Neural crest cell (in vitro differentiated cells): ENCODE measurements at regions not wholly inside any gene's neighbourhood (a gene's known extent, or its start where the extent isn't known, plus 50 kb on each side); places are given as distances from the start of the nearest gene placed in this dataset.

Experiments used
- DNase-seq: peaks from one replicate; pipeline ENCODE4 v3.0.0; 2021; ENCODE audit warnings: low read depth, mixed read lengths, low spot score
- H3K27ac Mint-ChIP-seq: one replicate; pipeline ENCODE4 v1.8.0; 2021; ENCODE audit warnings: mild to moderate bottlenecking, mixed read lengths; ENCODE audit not compliant: unreplicated experiment
- H3K27me3 Mint-ChIP-seq: 2 replicates; pipeline ENCODE4 v1.8.0; 2021; ENCODE audit warnings: low read depth, mild to moderate bottlenecking, mixed read lengths
- H3K36me3 Mint-ChIP-seq: 2 replicates; pipeline ENCODE4 v1.8.0; 2021; ENCODE audit warnings: low read depth, mild to moderate bottlenecking, mixed read lengths
- H3K4me1 Mint-ChIP-seq: 2 replicates; pipeline ENCODE4 v1.8.0; 2021; ENCODE audit warnings: mixed read lengths
- H3K4me3 Mint-ChIP-seq: one replicate; pipeline ENCODE4 v1.8.0; 2021; ENCODE audit warnings: mild to moderate bottlenecking, mixed read lengths
- H3K9me3 Mint-ChIP-seq: 2 replicates; pipeline ENCODE4 v1.8.0; 2021; ENCODE audit warnings: mixed read lengths
- TF ChIP-seq, protein P1 (sequence below): fragments of 200-600 bp; sonication (generic); conservative IDR thresholded peaks from 2 replicates; pipeline ENCODE4 v1.5.0; 2021; ENCODE audit warnings: antibody characterized with exemption, mild to moderate bottlenecking

DNA sequence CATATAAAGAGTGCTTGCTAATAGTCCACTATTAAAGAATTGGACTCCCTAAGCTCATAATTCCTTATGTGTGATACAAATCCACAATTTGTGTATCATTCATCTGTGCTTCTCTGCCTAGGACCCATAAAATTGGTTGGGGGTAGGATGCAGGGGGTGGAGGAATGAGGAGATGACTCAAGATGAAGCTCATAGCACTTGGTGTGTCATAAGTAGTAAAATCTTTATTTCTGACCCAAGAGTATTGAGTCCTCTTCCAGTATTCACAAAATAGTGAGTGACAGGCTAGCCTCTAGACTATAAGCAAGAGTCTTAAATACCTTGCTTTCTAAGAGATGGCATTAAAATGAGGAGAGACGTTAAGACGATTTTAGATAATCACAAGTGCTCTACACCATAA is 390.9 kb upstream of the CDH19 start:
- Mint-ChIP-seq H3K27me3 (no peaks in the 10 kb centered on the region), H3K27ac (no peak overlapping the region), H3K36me3 (no peaks in the 10 kb centered on the region), H3K4me1 (no peaks in the 10 kb centered on the region), H3K4me3 (no peak overlapping the region), H3K9me3 (peaks cover 6% of the 10 kb centered on the region)
- TF ChIP-seq, protein P1, sequence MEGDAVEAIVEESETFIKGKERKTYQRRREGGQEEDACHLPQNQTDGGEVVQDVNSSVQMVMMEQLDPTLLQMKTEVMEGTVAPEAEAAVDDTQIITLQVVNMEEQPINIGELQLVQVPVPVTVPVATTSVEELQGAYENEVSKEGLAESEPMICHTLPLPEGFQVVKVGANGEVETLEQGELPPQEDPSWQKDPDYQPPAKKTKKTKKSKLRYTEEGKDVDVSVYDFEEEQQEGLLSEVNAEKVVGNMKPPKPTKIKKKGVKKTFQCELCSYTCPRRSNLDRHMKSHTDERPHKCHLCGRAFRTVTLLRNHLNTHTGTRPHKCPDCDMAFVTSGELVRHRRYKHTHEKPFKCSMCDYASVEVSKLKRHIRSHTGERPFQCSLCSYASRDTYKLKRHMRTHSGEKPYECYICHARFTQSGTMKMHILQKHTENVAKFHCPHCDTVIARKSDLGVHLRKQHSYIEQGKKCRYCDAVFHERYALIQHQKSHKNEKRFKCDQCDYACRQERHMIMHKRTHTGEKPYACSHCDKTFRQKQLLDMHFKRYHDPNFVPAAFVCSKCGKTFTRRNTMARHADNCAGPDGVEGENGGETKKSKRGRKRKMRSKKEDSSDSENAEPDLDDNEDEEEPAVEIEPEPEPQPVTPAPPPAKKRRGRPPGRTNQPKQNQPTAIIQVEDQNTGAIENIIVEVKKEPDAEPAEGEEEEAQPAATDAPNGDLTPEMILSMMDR = no peak
- no peak for DNase-seq

DNA sequence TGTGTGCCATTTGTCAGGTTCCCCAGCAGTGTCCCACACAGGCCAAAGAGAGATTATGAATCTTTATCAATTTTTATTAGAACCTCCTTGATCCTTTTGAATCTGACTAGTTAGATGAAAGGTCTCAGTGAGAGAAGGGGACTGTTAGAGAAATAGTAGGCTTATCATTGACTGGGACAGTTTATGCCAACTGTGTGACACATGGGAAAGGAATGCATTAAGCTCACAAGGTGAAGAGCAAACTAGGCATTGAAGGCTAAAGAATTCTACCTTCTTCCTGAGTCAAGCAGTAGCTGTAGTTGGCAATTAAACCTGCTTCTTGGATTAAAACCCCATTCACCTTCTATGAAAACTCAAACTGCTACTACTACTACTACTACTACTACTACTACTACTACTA is 389.6 kb upstream of the CDH19 start:
- Mint-ChIP-seq H3K9me3 (peaks cover 6% of the 10 kb centered on the region), H3K4me3 (no peak overlapping the region), H3K36me3 (no peaks in the 10 kb centered on the region), H3K4me1 (no peaks in the 10 kb centered on the region), H3K27ac (no peak overlapping the region), H3K27me3 (no peaks in the 10 kb centered on the region)
- DNase-seq = no peak
- TF ChIP-seq, protein P1 = no peak

DNA sequence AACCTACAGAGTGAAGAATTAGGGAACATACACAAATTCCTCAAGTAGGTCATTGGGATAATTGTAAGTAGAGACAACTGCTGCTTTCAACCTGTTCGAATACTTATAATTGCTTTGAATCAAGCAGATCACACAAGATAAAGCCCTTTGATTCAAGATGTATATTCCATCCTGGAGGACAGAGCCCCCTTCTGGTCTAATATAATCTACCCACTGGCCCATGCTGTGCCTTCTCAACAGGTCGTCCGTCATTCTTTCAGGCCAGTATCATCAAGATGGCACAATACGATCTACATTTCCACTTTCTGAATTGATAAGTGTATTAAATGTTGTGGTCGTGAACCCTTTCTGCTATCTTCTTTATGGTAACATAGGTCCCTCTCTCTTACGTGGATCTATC is 387.0 kb upstream of the CDH19 start:
- TF ChIP-seq, protein P1 = no peak
- peaks cover 6% of the 10 kb centered on the region for H3K9me3 Mint-ChIP-seq
- H3K4me3 Mint-ChIP-seq = no peak overlapping the region
- no peak for DNase-seq
- H3K27ac Mint-ChIP-seq = no peak overlapping the region
- H3K27me3 Mint-ChIP-seq = no peaks in the 10 kb centered on the region
- no peaks in the 10 kb centered on the region for H3K4me1 Mint-ChIP-seq
- H3K36me3 Mint-ChIP-seq = no peaks in the 10 kb centered on the region

DNA sequence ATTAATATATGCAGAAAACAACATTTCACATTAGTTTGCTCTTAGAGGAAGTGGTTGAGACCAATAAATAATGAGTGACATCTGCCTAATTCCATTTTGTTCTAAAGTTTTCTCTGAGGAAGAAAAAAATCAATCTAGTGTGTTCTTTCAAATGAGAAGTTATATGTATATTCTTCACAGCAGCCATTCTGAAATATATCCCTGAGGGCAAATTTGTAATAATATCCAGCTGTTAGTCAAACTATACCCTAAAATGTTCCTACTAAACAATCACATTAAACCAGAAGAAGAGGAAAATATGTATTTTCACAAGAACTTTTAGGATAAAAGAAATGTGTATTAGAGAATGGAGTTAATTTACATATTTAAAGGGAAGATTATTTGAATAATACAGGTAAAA is 375.1 kb upstream of the CDH19 start:
- TF ChIP-seq, protein P1 = no peak
- H3K36me3 Mint-ChIP-seq = peaks cover 2% of the 10 kb centered on the region
- DNase-seq = no peak
- no peaks in the 10 kb centered on the region for H3K27me3 Mint-ChIP-seq
- no peak overlapping the region for H3K4me3 Mint-ChIP-seq
- H3K27ac Mint-ChIP-seq = no peak overlapping the region
- peaks cover 3% of the 10 kb centered on the region for H3K9me3 Mint-ChIP-seq
- no peaks in the 10 kb centered on the region for H3K4me1 Mint-ChIP-seq

DNA sequence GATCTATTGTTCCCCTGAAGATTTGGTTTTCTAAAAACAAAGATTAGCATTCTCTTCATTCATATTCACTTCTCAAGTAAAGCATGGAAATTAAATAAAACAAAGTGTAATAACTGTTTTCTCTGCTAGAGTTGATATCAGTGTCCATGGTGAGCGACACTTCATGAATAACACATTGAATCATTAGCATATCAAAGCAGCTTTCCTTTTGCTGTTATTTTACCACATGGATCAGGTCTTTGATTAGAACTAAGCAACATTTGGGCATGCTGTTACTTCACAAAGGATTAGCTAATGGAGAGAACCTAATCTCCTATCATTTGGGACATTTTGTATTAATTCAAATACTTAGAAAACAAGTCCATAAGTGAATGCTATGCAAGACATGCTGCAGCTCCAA is 368.8 kb upstream of the CDH19 start:
- Mint-ChIP-seq H3K4me1 (peaks cover 25% of the 10 kb centered on the region), H3K27ac (peak overlapping the region; percentile 64)

More for the DNA sequence above, 368.8 kb upstream of the CDH19 start:
- DNase-seq = no peak
- no peak overlapping the region for H3K4me3 Mint-ChIP-seq
- no peaks in the 10 kb centered on the region for H3K36me3 Mint-ChIP-seq
- TF ChIP-seq, protein P1 = no peak
- H3K27me3 Mint-ChIP-seq = no peaks in the 10 kb centered on the region
- H3K9me3 Mint-ChIP-seq = no peaks in the 10 kb centered on the region
